Osteocyte (in vitro differentiated cells): ENCODE measurements at regions not wholly inside any gene's neighbourhood (a gene's known extent, or its start where the extent isn't known, plus 50 kb on each side); places are given as distances from the start of the nearest gene placed in this dataset.
"Not testable (repeated sequence)": the region's sequence is repeated elsewhere in the genome, so short reads cannot be mapped to it uniquely, and the experiment has no call there.

Experiments used
- DNase-seq: peaks from one replicate; pipeline ENCODE4 v3.0.0; 2021; ENCODE audit warnings: mixed read lengths; ENCODE audit not compliant: unreplicated experiment; ENCODE audit errors: extremely low spot score
- H3K27ac Mint-ChIP-seq: one replicate; pipeline ENCODE4 v1.8.0; 2021; ENCODE audit warnings: mild to moderate bottlenecking, mixed read lengths; ENCODE audit not compliant: unreplicated experiment
- H3K27me3 Mint-ChIP-seq: one replicate; pipeline ENCODE4 v1.8.0; 2021; ENCODE audit warnings: mixed read lengths; ENCODE audit not compliant: unreplicated experiment
- H3K36me3 Mint-ChIP-seq: one replicate; pipeline ENCODE4 v1.8.0; 2021; ENCODE audit warnings: mixed read lengths; ENCODE audit not compliant: unreplicated experiment
- H3K4me1 Mint-ChIP-seq: one replicate; pipeline ENCODE4 v1.8.0; 2021; ENCODE audit warnings: mixed read lengths; ENCODE audit not compliant: unreplicated experiment
- H3K4me3 Mint-ChIP-seq: one replicate; pipeline ENCODE4 v1.8.0; 2021; ENCODE audit warnings: mild to moderate bottlenecking, moderate library complexity, mixed read lengths; ENCODE audit not compliant: unreplicated experiment
- H3K9me3 Mint-ChIP-seq: one replicate; pipeline ENCODE4 v1.8.0; 2021; ENCODE audit warnings: mixed read lengths; ENCODE audit not compliant: unreplicated experiment
- TF ChIP-seq, protein P1 (sequence below): fragments of 200-600 bp; sonication (generic); IDR thresholded peaks from 2 replicates; pipeline ENCODE4 v1.5.0; 2021; ENCODE audit warnings: antibody characterized with exemption, mild to moderate bottlenecking, moderate library complexity

DNA sequence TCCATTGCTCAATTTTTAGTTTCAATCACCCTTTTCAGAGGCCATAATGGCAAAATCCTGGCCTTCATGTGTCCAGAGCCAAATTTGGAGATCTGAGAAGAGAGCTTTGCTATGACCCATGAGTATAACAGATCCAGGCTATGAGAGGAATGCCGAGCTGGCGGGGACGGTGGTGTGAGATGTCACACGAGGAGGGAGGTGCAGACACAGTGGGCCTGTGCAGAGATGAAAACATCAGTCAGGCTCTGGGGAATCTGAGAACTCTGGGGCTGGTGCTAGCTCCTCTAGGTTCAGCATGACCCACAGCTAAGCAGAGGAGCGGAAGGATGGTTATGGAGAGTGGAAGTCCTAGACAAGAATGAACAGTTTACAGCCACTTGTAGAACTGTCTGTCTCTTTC lies 398.3 kb upstream of the ATP10A start:
- Mint-ChIP-seq H3K27me3 (no peaks in the 10 kb centered on the region), H3K9me3 (no peaks in the 10 kb centered on the region), H3K27ac (no peak overlapping the region), H3K4me3 (no peak overlapping the region), H3K4me1 (no peaks in the 10 kb centered on the region), H3K36me3 (no peaks in the 10 kb centered on the region)
- no peak for DNase-seq
- TF ChIP-seq, protein P1, sequence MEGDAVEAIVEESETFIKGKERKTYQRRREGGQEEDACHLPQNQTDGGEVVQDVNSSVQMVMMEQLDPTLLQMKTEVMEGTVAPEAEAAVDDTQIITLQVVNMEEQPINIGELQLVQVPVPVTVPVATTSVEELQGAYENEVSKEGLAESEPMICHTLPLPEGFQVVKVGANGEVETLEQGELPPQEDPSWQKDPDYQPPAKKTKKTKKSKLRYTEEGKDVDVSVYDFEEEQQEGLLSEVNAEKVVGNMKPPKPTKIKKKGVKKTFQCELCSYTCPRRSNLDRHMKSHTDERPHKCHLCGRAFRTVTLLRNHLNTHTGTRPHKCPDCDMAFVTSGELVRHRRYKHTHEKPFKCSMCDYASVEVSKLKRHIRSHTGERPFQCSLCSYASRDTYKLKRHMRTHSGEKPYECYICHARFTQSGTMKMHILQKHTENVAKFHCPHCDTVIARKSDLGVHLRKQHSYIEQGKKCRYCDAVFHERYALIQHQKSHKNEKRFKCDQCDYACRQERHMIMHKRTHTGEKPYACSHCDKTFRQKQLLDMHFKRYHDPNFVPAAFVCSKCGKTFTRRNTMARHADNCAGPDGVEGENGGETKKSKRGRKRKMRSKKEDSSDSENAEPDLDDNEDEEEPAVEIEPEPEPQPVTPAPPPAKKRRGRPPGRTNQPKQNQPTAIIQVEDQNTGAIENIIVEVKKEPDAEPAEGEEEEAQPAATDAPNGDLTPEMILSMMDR = no peak

- TF ChIP-seq, protein P1 = peak; percentile 88
- H3K4me1 Mint-ChIP-seq = no peaks in the 10 kb centered on the region
- DNase-seq = no peak
- no peaks in the 10 kb centered on the region for H3K27me3 Mint-ChIP-seq
- no peak overlapping the region for H3K27ac Mint-ChIP-seq
- no peaks in the 10 kb centered on the region for H3K9me3 Mint-ChIP-seq
- H3K4me3 Mint-ChIP-seq = no peak overlapping the region
- H3K36me3 Mint-ChIP-seq = no peaks in the 10 kb centered on the region
Observed at GRCh38 chr15:26260517-26261133, 397.5 kb upstream of the ATP10A start.

- Mint-ChIP-seq H3K27me3 (no peaks in the 10 kb centered on the region), H3K4me3 (no peak overlapping the region), H3K36me3 (no peaks in the 10 kb centered on the region), H3K9me3 (no peaks in the 10 kb centered on the region), H3K4me1 (no peaks in the 10 kb centered on the region), H3K27ac (no peak overlapping the region)
- TF ChIP-seq, protein P1 = no peak
- no peak for DNase-seq
Observed at GRCh38 chr15:26259581-26259980, 396.5 kb upstream of the ATP10A start.

DNA sequence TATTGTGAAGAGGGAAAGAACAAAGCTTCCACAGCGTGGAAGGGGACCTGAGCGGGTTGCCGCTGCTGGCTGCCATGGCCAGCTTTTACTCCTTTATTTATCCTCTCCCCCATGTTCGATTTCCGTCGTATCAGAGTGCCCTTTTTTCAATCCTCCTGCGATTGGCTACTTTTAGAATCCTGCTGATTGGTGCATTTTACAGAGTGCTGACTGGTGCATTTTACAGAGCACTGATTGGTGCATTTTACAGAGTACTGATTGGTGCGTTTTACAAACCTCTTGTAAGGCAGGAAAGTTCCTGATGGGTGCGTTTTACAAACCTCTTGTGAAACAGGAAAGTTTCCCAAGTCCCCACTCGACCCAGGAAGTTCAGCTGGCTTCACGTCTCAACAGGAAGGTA lies 381.7 kb upstream of the ATP10A start:
- H3K27me3 Mint-ChIP-seq, DNase-seq, H3K27ac Mint-ChIP-seq, H3K36me3 Mint-ChIP-seq, H3K4me3 Mint-ChIP-seq, H3K4me1 Mint-ChIP-seq: not testable (repeated sequence)
- H3K9me3 Mint-ChIP-seq = peaks cover 25% of the 10 kb centered on the region

DNA sequence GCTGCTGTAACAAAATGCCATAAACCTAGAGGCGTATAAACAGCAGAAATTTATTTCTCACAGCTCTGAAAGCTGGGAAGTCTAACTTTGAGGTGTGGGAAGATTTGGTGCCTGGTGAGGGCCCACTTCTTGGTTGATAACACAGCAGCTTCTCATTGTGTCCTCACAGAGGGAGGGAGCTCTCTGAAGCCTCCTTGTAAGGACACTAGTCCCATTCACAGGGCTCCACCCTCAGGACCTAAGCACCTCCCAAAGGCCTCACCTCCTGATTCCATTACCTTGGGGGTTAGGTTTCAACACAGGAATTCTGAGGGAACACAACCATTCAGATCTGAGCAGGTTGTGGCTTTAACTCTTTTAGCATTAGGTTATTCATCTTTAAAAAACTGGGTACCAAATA lies 380.3 kb upstream of the ATP10A start:
- Mint-ChIP-seq H3K36me3 (no peaks in the 10 kb centered on the region), H3K4me3 (no peak overlapping the region)
- TF ChIP-seq, protein P1 = no peak

More for the DNA sequence above, 380.3 kb upstream of the ATP10A start:
- DNase-seq = no peak
- H3K27ac Mint-ChIP-seq = no peak overlapping the region
- no peaks in the 10 kb centered on the region for H3K27me3 Mint-ChIP-seq
- no peaks in the 10 kb centered on the region for H3K4me1 Mint-ChIP-seq
- H3K9me3 Mint-ChIP-seq = peaks cover 21% of the 10 kb centered on the region
